GM23338 (cell line): ENCODE measurements at regions not wholly inside any gene's neighbourhood (a gene's known extent, or its start where the extent isn't known, plus 50 kb on each side); places are given as distances from the start of the nearest gene placed in this dataset.

ENCODE experiments used
- ATAC-seq: fragments of 200-7000 bp; cut with Tn5 transposase; 3 replicates; pipeline ENCODE4 v1.9.1; 2020
- DNase-seq: peaks from one replicate; pipeline ENCODE4 v3.0.0-alpha.2; 2015; ENCODE audit warnings: low spot score
- H2AFZ ChIP-seq: fragments of 200-600 bp; sonication (generic); 2 replicates; pipeline ENCODE4 v1.8.0; 2016; ENCODE audit warnings: antibody characterized with exemption, mild to moderate bottlenecking, moderate library complexity
- H3F3A ChIP-seq: fragments of 200-600 bp; sonication (generic); replicated peaks from 2 replicates; pipeline ENCODE4 v1.8.0; 2017; ENCODE audit warnings: antibody characterized with exemption, mixed run types, low read depth
- H3K27ac ChIP-seq: fragments of 200-600 bp; sonication (generic); 2 replicates; pipeline ENCODE4 v1.6.1; 2016; ENCODE audit warnings: low read depth
- H3K27me3 ChIP-seq: fragments of 200-600 bp; sonication (generic); 2 replicates; pipeline ENCODE4 v1.8.0; 2016; ENCODE audit warnings: mild to moderate bottlenecking, mixed run types, moderate library complexity; ENCODE audit not compliant: insufficient read depth
- H3K36me3 ChIP-seq: fragments of 200-600 bp; sonication (generic); 2 replicates; pipeline ENCODE4 v1.8.0; 2016; ENCODE audit warnings: mild to moderate bottlenecking; ENCODE audit not compliant: insufficient read depth
- H3K4me1 ChIP-seq: fragments of 200-600 bp; sonication (generic); 2 replicates; pipeline ENCODE4 v1.8.0; 2016; ENCODE audit warnings: mild to moderate bottlenecking, moderate library complexity; ENCODE audit not compliant: insufficient read depth
- H3K4me2 ChIP-seq: fragments of 200-600 bp; sonication (generic); 2 replicates; pipeline ENCODE4 v1.7.1; 2017; ENCODE audit warnings: mixed run types
- H3K4me3 ChIP-seq: fragments of 200-600 bp; sonication (generic); 2 replicates; pipeline ENCODE4 v1.6.1; 2016; ENCODE audit warnings: mixed run types
- H3K79me2 ChIP-seq: fragments of 200-600 bp; sonication (generic); replicated peaks from 2 replicates; pipeline ENCODE4 v1.8.0; 2017; ENCODE audit warnings: mild to moderate bottlenecking; ENCODE audit not compliant: insufficient read depth
- H3K9me2 ChIP-seq: fragments of 200-600 bp; sonication (generic); 2 replicates; pipeline ENCODE4 v1.8.0; 2017; ENCODE audit not compliant: insufficient read depth
- H4K20me1 ChIP-seq: fragments of 200-600 bp; sonication (generic); replicated peaks from 2 replicates; pipeline ENCODE4 v1.8.0; 2017; ENCODE audit warnings: mild to moderate bottlenecking; ENCODE audit not compliant: insufficient read depth
- H3K27ac Mint-ChIP-seq: 2 replicates; pipeline ENCODE4 v1.8.0; 2020; ENCODE audit warnings: inconsistent platforms, mild to moderate bottlenecking, moderate library complexity, mixed read lengths
- H3K27me3 Mint-ChIP-seq: 3 replicates; pipeline ENCODE4 v1.8.0; 2022; ENCODE audit warnings: low read depth, mild to moderate bottlenecking, moderate library complexity, mixed read lengths, inconsistent platforms; ENCODE audit not compliant: insufficient read depth, poor library complexity
- H3K36me3 Mint-ChIP-seq: 3 replicates; pipeline ENCODE4 v1.8.0; 2021; ENCODE audit warnings: low read depth, mild to moderate bottlenecking, inconsistent platforms, moderate library complexity, mixed read lengths
- H3K4me1 Mint-ChIP-seq: 3 replicates; pipeline ENCODE4 v1.8.0; 2020; ENCODE audit warnings: mild to moderate bottlenecking, inconsistent platforms, mixed read lengths
- H3K4me3 Mint-ChIP-seq: 3 replicates; pipeline ENCODE4 v1.8.0; 2021; ENCODE audit warnings: moderate library complexity, mild to moderate bottlenecking, inconsistent platforms, mixed read lengths
- H3K9me3 Mint-ChIP-seq: 3 replicates; pipeline ENCODE4 v1.8.0; 2020; ENCODE audit warnings: moderate library complexity, mild to moderate bottlenecking, inconsistent platforms, mixed read lengths
- CREB1 ChIP-seq: fragments of 250-450 bp; sonication (Bioruptor Pico); IDR thresholded peaks from 2 replicates; pipeline ENCODE4 v1.5.0; 2020; ENCODE audit warnings: low read depth, mild to moderate bottlenecking, moderate library complexity
- EZH2 ChIP-seq: fragments of 200-600 bp; sonication (generic); IDR thresholded peaks from one replicate; pipeline ENCODE4 v1.8.0; 2017; ENCODE audit warnings: antibody characterized with exemption, mild to moderate bottlenecking, low read depth; ENCODE audit not compliant: unreplicated experiment
- EZH2phosphoT487 ChIP-seq: fragments of 200-600 bp; sonication (generic); IDR thresholded peaks from one replicate; pipeline ENCODE4 v1.8.1; 2018; ENCODE audit warnings: antibody characterized with exemption; ENCODE audit not compliant: unreplicated experiment
- NANOG ChIP-seq: IDR thresholded peaks from 2 replicates; pipeline ENCODE4 v1.6.1; 2016; ENCODE audit warnings: antibody characterized with exemption, borderline replicate concordance
- POLR2AphosphoS5 ChIP-seq: IDR thresholded peaks from 2 replicates; pipeline ENCODE4 v1.6.1; 2016; ENCODE audit warnings: antibody characterized with exemption, low read depth
- STAT1 ChIP-seq: IDR thresholded peaks from one replicate; pipeline ENCODE4 v1.6.1; 2016; ENCODE audit warnings: antibody characterized with exemption; ENCODE audit not compliant: unreplicated experiment
- ZNF331 ChIP-seq: fragments of 250-450 bp; sonication (Bioruptor Pico); IDR thresholded peaks from 2 replicates; pipeline ENCODE4 v1.5.0; 2020; ENCODE audit warnings: low read depth, mild to moderate bottlenecking, moderate library complexity
- TF ChIP-seq, protein P1 (sequence below): IDR thresholded peaks from 2 replicates; pipeline ENCODE4 v1.6.1; 2016; ENCODE audit warnings: antibody characterized with exemption
- TF ChIP-seq, protein P2 (sequence below): IDR thresholded peaks from one replicate; pipeline ENCODE4 v1.6.1; 2018; ENCODE audit warnings: antibody characterized with exemption; ENCODE audit not compliant: unreplicated experiment

DNA sequence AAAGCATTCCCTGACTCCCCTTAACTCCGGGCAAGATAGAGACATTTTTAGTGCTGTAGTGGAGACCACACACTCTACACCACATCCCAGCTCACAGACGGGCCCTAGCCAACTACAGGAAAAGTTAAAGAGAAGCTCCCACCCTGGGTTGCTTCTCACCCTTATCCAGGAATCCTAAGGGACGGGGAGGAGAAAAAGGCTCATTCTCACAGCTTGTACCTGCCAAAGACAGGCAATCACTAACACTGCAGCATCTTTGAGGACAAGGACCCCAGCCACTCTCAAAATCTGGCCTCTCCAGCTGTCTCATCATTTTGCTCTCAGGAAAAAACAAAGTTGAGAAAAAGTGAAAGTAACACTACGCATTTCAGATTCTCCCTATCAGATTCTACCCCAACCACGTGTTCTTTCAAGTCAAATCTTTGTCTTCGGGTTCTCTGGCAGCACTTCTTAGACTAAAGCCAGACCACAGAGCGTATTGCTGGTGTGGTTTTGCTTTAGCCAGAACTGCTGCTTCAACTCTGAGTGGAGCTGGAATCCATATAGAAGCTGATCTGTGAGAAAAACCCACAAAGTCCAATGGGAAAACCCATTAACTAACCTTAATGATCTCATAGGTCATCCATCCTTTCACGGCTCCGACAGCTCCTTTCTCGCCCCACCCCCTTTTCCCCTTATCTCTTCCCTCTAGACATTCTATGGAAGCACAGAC lies 605.9 kb upstream of the DIPK2B start:
- H3K27ac ChIP-seq, result peak overlapping the region; percentile 86
- no peak for TF ChIP-seq NANOG
- TF ChIP-seq POLR2AphosphoS5, result no peak
- TF ChIP-seq EZH2phosphoT487, result no peak
- TF ChIP-seq STAT1, result no peak
- no peak for TF ChIP-seq ZNF331
- TF ChIP-seq, protein P1, sequence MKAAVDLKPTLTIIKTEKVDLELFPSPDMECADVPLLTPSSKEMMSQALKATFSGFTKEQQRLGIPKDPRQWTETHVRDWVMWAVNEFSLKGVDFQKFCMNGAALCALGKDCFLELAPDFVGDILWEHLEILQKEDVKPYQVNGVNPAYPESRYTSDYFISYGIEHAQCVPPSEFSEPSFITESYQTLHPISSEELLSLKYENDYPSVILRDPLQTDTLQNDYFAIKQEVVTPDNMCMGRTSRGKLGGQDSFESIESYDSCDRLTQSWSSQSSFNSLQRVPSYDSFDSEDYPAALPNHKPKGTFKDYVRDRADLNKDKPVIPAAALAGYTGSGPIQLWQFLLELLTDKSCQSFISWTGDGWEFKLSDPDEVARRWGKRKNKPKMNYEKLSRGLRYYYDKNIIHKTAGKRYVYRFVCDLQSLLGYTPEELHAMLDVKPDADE, result no peak
- TF ChIP-seq CREB1, result no peak
- TF ChIP-seq, protein P2, sequence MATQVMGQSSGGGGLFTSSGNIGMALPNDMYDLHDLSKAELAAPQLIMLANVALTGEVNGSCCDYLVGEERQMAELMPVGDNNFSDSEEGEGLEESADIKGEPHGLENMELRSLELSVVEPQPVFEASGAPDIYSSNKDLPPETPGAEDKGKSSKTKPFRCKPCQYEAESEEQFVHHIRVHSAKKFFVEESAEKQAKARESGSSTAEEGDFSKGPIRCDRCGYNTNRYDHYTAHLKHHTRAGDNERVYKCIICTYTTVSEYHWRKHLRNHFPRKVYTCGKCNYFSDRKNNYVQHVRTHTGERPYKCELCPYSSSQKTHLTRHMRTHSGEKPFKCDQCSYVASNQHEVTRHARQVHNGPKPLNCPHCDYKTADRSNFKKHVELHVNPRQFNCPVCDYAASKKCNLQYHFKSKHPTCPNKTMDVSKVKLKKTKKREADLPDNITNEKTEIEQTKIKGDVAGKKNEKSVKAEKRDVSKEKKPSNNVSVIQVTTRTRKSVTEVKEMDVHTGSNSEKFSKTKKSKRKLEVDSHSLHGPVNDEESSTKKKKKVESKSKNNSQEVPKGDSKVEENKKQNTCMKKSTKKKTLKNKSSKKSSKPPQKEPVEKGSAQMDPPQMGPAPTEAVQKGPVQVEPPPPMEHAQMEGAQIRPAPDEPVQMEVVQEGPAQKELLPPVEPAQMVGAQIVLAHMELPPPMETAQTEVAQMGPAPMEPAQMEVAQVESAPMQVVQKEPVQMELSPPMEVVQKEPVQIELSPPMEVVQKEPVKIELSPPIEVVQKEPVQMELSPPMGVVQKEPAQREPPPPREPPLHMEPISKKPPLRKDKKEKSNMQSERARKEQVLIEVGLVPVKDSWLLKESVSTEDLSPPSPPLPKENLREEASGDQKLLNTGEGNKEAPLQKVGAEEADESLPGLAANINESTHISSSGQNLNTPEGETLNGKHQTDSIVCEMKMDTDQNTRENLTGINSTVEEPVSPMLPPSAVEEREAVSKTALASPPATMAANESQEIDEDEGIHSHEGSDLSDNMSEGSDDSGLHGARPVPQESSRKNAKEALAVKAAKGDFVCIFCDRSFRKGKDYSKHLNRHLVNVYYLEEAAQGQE, result no peak
- no peak for TF ChIP-seq EZH2
- Mint-ChIP-seq H3K27me3 (peaks cover 6% of the 10 kb centered on the region), H3K4me1 (peaks cover 80% of the 10 kb centered on the region), H3K9me3 (no peaks in the 10 kb centered on the region; the same call in 2 of the 3 replicates), H3K27ac (no peak overlapping the region; the same call in 1 of the 2 replicates), H3K4me3 (no peak overlapping the region), H3K36me3 (peaks cover 52% of the 10 kb centered on the region; the same call in 2 of the 3 replicates)
- H4K20me1 ChIP-seq, result peaks cover 19% of the 10 kb centered on the region
- H3K27me3 ChIP-seq, result no peaks in the 10 kb centered on the region
- no peaks in the 10 kb centered on the region for H3K9me2 ChIP-seq
- H3K4me2 ChIP-seq, result no peak overlapping the region
- H3K79me2 ChIP-seq, result peaks cover 100% of the 10 kb centered on the region
- ATAC-seq (no peak), DNase-seq (no peak)
- H3K4me1 ChIP-seq, result peaks cover 75% of the 10 kb centered on the region
- no peak overlapping the region for H2AFZ ChIP-seq
- H3F3A ChIP-seq, result no peaks in the 10 kb centered on the region
- H3K4me3 ChIP-seq, result no peak overlapping the region
- no peaks in the 10 kb centered on the region for H3K36me3 ChIP-seq

DNA sequence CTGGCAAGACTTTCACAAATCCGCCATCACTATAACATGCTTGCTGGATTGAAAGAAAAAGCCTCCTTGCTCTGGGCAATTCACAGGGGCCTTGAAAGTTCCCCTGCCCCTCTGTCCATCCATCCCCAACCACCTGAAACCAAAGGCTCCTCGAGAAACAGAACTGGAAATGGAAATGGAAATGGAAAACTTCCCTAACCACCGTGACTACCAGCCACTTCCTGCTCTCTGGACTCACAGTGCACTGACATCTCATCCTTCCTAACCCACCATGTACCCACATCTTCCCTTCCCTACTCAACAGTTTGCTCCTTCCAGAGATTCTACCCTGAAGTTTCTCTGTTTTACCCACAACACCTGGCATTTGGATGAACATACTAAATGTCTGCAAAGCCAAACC lies 603.6 kb upstream of the DIPK2B start:
- Histone ChIP-seq H4K20me1 (peaks cover 16% of the 10 kb centered on the region), H3K4me2 (peak overlapping the region; percentile 15; the same call in 1 of the 2 replicates), H3F3A (no peaks in the 10 kb centered on the region), H3K27me3 (no peaks in the 10 kb centered on the region), H3K79me2 (peaks cover 99% of the 10 kb centered on the region), H3K4me3 (no peak overlapping the region), H2AFZ (no peak overlapping the region), H3K9me2 (no peaks in the 10 kb centered on the region), H3K36me3 (no peaks in the 10 kb centered on the region), H3K4me1 (peaks cover 65% of the 10 kb centered on the region), H3K27ac (peak overlapping the region; percentile 50; the same call in 1 of the 2 replicates)
- Mint-ChIP-seq H3K9me3 (no peaks in the 10 kb centered on the region; the same call in 2 of the 3 replicates), H3K4me1 (peaks cover 63% of the 10 kb centered on the region), H3K4me3 (peak overlapping the region; percentile 24; the same call in 1 of the 3 replicates), H3K27me3 (peaks cover 5% of the 10 kb centered on the region), H3K27ac (peak overlapping the region; percentile 70), H3K36me3 (peaks cover 45% of the 10 kb centered on the region; the same call in 2 of the 3 replicates)
- no peak for DNase-seq
- no peak for ATAC-seq
- TF ChIP-seq EZH2 (no peak), CREB1 (no peak), POLR2AphosphoS5 (no peak), EZH2phosphoT487 (no peak)
- TF ChIP-seq, protein P1, result no peak
